C4-2B (cell line): ENCODE measurements at regions not wholly inside any gene's neighbourhood (a gene's known extent, or its start where the extent isn't known, plus 50 kb on each side); places are given as distances from the start of the nearest gene placed in this dataset.

Source experiments
- H3K27ac ChIP-seq: fragments of 450-650 bp; 2 replicates; pipeline ENCODE4 v1.5.1; 2017
- CTCF ChIP-seq: fragments of 450-650 bp; conservative IDR thresholded peaks from 2 replicates; pipeline ENCODE4 v1.5.1; 2017; ENCODE audit warnings: mild to moderate bottlenecking
- ZFX ChIP-seq: fragments of 450-650 bp; IDR thresholded peaks from 2 replicates; pipeline ENCODE4 v1.6.1; 2017

- no peak overlapping the region for H3K27ac ChIP-seq
- TF ChIP-seq ZFX (no peak), CTCF (no peak)
Measured at GRCh38 chr5:161165998-161166660, 314.1 kb upstream of the ATP10B start.

- TF ChIP-seq CTCF (no peak), ZFX (no peak)
Measured at GRCh38 chr5:161157925-161158324, 305.9 kb upstream of the ATP10B start.

GRCh38 chr5:161155451-161155850 is 303.4 kb upstream of the ATP10B start:
- no peak for TF ChIP-seq CTCF
- no peak for TF ChIP-seq ZFX

More at GRCh38 chr5:161157925-161158324, 305.9 kb upstream of the ATP10B start:
- no peak overlapping the region for H3K27ac ChIP-seq

GRCh38 chr5:161152415-161152940 is 300.5 kb upstream of the ATP10B start:
- TF ChIP-seq ZFX (no peak), CTCF (no peak)
- no peak overlapping the region for H3K27ac ChIP-seq

More at GRCh38 chr5:161155451-161155850, 303.4 kb upstream of the ATP10B start:
- H3K27ac ChIP-seq, result no peak overlapping the region

- TF ChIP-seq ZFX (no peak), CTCF (no peak)
- H3K27ac ChIP-seq, result no peak overlapping the region
Measured at GRCh38 chr5:161150441-161150988, 298.5 kb upstream of the ATP10B start.

- H3K27ac ChIP-seq, result no peak overlapping the region
Measured at GRCh38 chr5:161149078-161149477, 297.1 kb upstream of the ATP10B start.

More at GRCh38 chr5:161149078-161149477, 297.1 kb upstream of the ATP10B start:
- TF ChIP-seq ZFX (no peak), CTCF (no peak)
